Activated CD8-positive, alpha-beta memory T cell treated with anti-CD3 and anti-CD28 coated beads, Interleukin-2, amount 10 ng/mL, durations not matched to agents 7 days and 5 days (primary cell): ENCODE measurements at regions not wholly inside any gene's neighbourhood (a gene's known extent, or its start where the extent isn't known, plus 50 kb on each side); places are given as distances from the start of the nearest gene placed in this dataset.

Experiments
- ATAC-seq: fragments of 150-1000 bp; cut with Tn5 transposase; one replicate; pipeline ENCODE4 v1.10.0; 2021; ENCODE audit warnings: moderate library complexity
- CTCF ChIA-PET: fragments of 350-600 bp; sonication (Branson Sonifier 250); formaldehyde crosslinking; loops from one replicate; lab custom pipeline; 2021; ENCODE audit warnings: antibody characterized with exemption; lab: Charles Lee
- DNase-seq: peaks from one replicate; pipeline ENCODE4 v3.0.0-alpha.2; 2020
- H3K27ac Mint-ChIP-seq: one replicate; pipeline ENCODE4 v1.8.0; 2021; ENCODE audit warnings: mild to moderate bottlenecking, mixed read lengths
- H3K27me3 Mint-ChIP-seq: one replicate; pipeline ENCODE4 v1.8.0; 2021; ENCODE audit warnings: mixed read lengths
- H3K36me3 Mint-ChIP-seq: one replicate; pipeline ENCODE4 v1.8.0; 2021; ENCODE audit warnings: mild to moderate bottlenecking, mixed read lengths
- H3K4me1 Mint-ChIP-seq: one replicate; pipeline ENCODE4 v1.8.0; 2021; ENCODE audit warnings: mixed read lengths
- H3K4me3 Mint-ChIP-seq: one replicate; pipeline ENCODE4 v1.8.0; 2021; ENCODE audit warnings: mild to moderate bottlenecking, moderate library complexity, mixed read lengths
- H3K9me3 Mint-ChIP-seq: one replicate; pipeline ENCODE4 v1.8.0; 2022; ENCODE audit warnings: low read depth, mixed read lengths

DNA sequence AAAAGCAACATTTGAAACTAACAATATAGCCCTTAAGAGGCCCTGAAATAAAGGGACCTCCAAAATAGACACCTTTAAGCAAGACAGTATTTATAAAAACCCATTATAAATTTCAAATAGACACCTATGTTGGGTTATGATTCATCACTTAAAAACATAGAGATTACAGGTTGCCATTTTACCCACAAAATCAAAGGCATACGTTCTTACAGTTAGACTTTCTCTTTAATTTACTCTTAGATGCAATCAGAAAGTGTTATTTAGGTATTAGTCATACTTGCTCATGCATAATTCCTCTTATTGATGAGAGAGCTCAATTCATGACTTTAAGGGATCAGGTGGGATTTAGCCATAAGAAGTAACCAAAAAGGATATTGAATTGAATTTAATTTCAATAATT lies 51.5 kb upstream of the TMEM200A start:
- Mint-ChIP-seq H3K4me1 (peaks cover 12% of the 10 kb centered on the region), H3K36me3 (no peaks in the 10 kb centered on the region), H3K27ac (no peak overlapping the region), H3K27me3 (no peaks in the 10 kb centered on the region), H3K4me3 (no peak overlapping the region), H3K9me3 (no peaks in the 10 kb centered on the region)
- ATAC-seq (peak; percentile 42), DNase-seq (no peak)
- CTCF ChIA-PET = interaction anchor here (1.0 to 1.9 kb wide), 4 partner anchors 8 to 384 kb away, joined by 3 to 4 read pairs (median 3); no protein-coding TSS in a partner anchor

- no peak overlapping the region for H3K4me3 Mint-ChIP-seq
- H3K4me1 Mint-ChIP-seq = peaks cover 15% of the 10 kb centered on the region
- no peak overlapping the region for H3K27ac Mint-ChIP-seq
- ATAC-seq = no peak
- no peaks in the 10 kb centered on the region for H3K9me3 Mint-ChIP-seq
- H3K36me3 Mint-ChIP-seq = peaks cover 1% of the 10 kb centered on the region
- CTCF ChIA-PET = interaction anchor here (1.0 to 1.5 kb wide), 3 partner anchors 292 to 385 kb away, joined by 3 read pairs; no protein-coding TSS in a partner anchor
- H3K27me3 Mint-ChIP-seq = no peaks in the 10 kb centered on the region
- no peak for DNase-seq
These were observed 52.6 kb upstream of the TMEM200A start for GRCh38 chr6:130313206-130313605.

DNA sequence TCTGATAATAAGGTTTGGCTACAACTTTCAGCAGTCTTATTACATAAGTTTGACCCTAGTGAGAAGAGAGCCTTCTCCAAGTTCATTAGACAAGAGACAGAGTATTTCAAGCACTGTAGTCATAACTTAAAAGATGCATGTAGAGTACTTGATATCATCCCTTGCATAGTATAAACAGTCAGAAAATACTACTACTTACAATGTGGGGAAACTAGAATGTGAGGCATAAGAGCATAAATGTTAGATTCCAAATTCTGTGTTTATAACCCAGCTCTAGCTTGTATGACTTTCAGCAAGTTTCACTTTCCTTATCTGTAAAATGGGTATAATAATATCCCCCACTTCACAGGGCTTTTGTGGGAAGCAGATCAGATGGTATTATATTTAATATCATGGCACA lies 56.8 kb upstream of the TMEM200A start:
- H3K36me3 Mint-ChIP-seq = peaks cover 3% of the 10 kb centered on the region
- H3K4me1 Mint-ChIP-seq = peaks cover 28% of the 10 kb centered on the region
- no peak for ATAC-seq
- no peaks in the 10 kb centered on the region for H3K9me3 Mint-ChIP-seq
- no peaks in the 10 kb centered on the region for H3K27me3 Mint-ChIP-seq
- CTCF ChIA-PET = no interaction called here
- no peak overlapping the region for H3K4me3 Mint-ChIP-seq
- no peak for DNase-seq
- H3K27ac Mint-ChIP-seq = no peak overlapping the region

- CTCF ChIA-PET = interaction anchor here (1.2 to 2.3 kb wide), 4 partner anchors 11 to 267 kb away, joined by 3 to 5 read pairs (median 4); no protein-coding TSS in a partner anchor
- ATAC-seq = no peak
- Mint-ChIP-seq H3K9me3 (no peaks in the 10 kb centered on the region), H3K27ac (no peak overlapping the region), H3K4me3 (no peak overlapping the region), H3K27me3 (no peaks in the 10 kb centered on the region), H3K4me1 (peaks cover 25% of the 10 kb centered on the region), H3K36me3 (peaks cover 3% of the 10 kb centered on the region)
- no peak for DNase-seq
These were observed 58.0 kb upstream of the TMEM200A start for GRCh38 chr6:130307752-130308361.

- DNase-seq (no peak), ATAC-seq (no peak)
- Mint-ChIP-seq H3K36me3 (peaks cover 3% of the 10 kb centered on the region), H3K27ac (no peak overlapping the region), H3K27me3 (no peaks in the 10 kb centered on the region), H3K4me3 (no peak overlapping the region), H3K9me3 (peaks cover 4% of the 10 kb centered on the region), H3K4me1 (peaks cover 18% of the 10 kb centered on the region)
- CTCF ChIA-PET = interaction anchor here (2.3 kb wide), 1 partner anchor 10 kb away, joined by 5 read pairs; no protein-coding TSS in a partner anchor
These were observed 59.4 kb upstream of the TMEM200A start for GRCh38 chr6:130306377-130306776.

- CTCF ChIA-PET = interaction anchor here (1.4 kb wide), 1 partner anchor 9 kb away, joined by 4 read pairs; no protein-coding TSS in a partner anchor
- H3K36me3 Mint-ChIP-seq = peaks cover 3% of the 10 kb centered on the region
- H3K27ac Mint-ChIP-seq = no peak overlapping the region
- H3K4me1 Mint-ChIP-seq = peaks cover 15% of the 10 kb centered on the region
- peaks cover 2% of the 10 kb centered on the region for H3K27me3 Mint-ChIP-seq
- H3K4me3 Mint-ChIP-seq = no peak overlapping the region
- DNase-seq (no peak), ATAC-seq (no peak)
- peaks cover 4% of the 10 kb centered on the region for H3K9me3 Mint-ChIP-seq
These were observed 62.4 kb upstream of the TMEM200A start for GRCh38 chr6:130303431-130303830.

GRCh38 chr6:130298258-130298657 lies 67.6 kb upstream of the TMEM200A start:
- Mint-ChIP-seq H3K4me3 (no peak overlapping the region), H3K4me1 (no peaks in the 10 kb centered on the region), H3K9me3 (peaks cover 4% of the 10 kb centered on the region), H3K27ac (no peak overlapping the region), H3K36me3 (no peaks in the 10 kb centered on the region), H3K27me3 (peaks cover 2% of the 10 kb centered on the region)
- CTCF ChIA-PET = interaction anchor here (1.6 kb wide), 1 partner anchor 9 kb away, joined by 3 read pairs; no protein-coding TSS in a partner anchor
- ATAC-seq = no peak
- DNase-seq = no peak

DNA sequence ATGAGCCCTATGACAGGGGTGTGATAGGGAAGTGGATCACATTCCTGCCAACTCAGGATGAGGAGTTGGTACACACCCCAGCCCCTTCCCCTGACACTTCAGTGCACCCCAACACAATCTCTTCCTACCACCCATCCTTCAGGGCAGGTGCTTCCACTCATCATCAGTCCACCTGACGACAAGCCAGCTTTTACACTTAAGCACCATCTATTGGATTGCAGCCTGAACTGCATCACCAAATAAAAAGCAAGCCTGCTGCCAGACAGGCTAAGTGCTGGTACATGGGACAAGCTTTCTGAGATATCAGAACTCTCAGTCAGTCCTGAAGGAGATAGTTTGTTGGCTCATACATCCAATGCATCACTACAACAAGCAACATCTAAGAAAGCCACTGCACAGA lies 69.0 kb upstream of the TMEM200A start:
- Mint-ChIP-seq H3K27me3 (peaks cover 2% of the 10 kb centered on the region), H3K27ac (no peak overlapping the region), H3K36me3 (no peaks in the 10 kb centered on the region), H3K4me3 (no peak overlapping the region), H3K4me1 (no peaks in the 10 kb centered on the region), H3K9me3 (peaks cover 1% of the 10 kb centered on the region)
- DNase-seq = no peak
- CTCF ChIA-PET = interaction anchor here (1.0 to 1.6 kb wide), 6 partner anchors 8 to 539 kb away, joined by 3 to 5 read pairs (median 3); no protein-coding TSS in a partner anchor
- ATAC-seq = peak; percentile 33

- no peaks in the 10 kb centered on the region for H3K36me3 Mint-ChIP-seq
- H3K4me3 Mint-ChIP-seq = no peak overlapping the region
- CTCF ChIA-PET = interaction anchor here (0.7 to 1.4 kb wide), 10 partner anchors 9 to 549 kb away, joined by 3 to 5 read pairs (median 4); no protein-coding TSS in a partner anchor
- H3K27ac Mint-ChIP-seq = no peak overlapping the region
- DNase-seq (peak; percentile 64), ATAC-seq (peak; percentile 66)
- no peaks in the 10 kb centered on the region for H3K27me3 Mint-ChIP-seq
- H3K4me1 Mint-ChIP-seq = no peaks in the 10 kb centered on the region
- H3K9me3 Mint-ChIP-seq = no peaks in the 10 kb centered on the region
These were observed 71.0 kb upstream of the SAMD3 start for GRCh38 chr6:130293800-130294199.

- no peak overlapping the region for H3K27ac Mint-ChIP-seq
- CTCF ChIA-PET = no interaction called here
- H3K36me3 Mint-ChIP-seq = no peaks in the 10 kb centered on the region
- H3K4me1 Mint-ChIP-seq = no peaks in the 10 kb centered on the region
- H3K4me3 Mint-ChIP-seq = no peak overlapping the region
- ATAC-seq (no peak), DNase-seq (no peak)
- H3K27me3 Mint-ChIP-seq = no peaks in the 10 kb centered on the region
- H3K9me3 Mint-ChIP-seq = no peaks in the 10 kb centered on the region
These were observed 65.3 kb upstream of the SAMD3 start for GRCh38 chr6:130288065-130288464.

DNA sequence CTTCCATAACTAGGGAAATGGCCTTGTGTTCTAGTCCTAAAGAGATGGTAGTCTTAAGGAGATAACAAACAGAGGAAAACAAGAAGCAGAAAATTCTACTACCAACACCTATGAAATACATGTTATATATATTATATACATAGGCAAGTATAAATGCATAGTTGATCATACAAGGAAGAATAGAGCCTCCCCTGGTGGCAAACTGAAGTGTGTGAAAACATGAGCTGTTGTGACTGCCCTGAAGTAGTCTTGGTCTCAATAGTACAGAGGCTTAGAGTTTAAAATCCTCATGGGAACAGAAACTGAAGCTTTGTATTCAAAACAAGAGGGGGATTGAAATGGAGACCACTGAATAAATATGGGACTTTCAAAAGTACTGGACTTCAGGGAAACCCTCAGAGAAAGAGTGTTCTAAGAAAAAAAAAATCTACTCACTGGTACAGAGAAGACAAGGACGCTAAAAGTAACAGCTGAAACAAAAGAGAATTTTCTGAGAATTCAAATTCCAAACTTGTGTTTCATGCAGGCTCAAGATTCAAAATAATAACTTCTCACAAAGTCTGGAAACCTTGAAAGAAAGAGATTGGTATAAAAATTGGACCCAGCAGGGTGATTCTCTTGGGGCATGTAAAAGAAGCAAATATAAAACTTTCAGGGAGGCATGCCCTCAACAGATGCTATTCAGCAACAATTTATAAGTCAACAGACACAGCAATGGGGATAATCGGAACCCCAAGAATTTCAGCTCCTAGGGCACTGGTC lies 59.7 kb upstream of the SAMD3 start:
- H3K27ac Mint-ChIP-seq = peak overlapping the region; percentile 73
- DNase-seq (peak; percentile 63), ATAC-seq (peak; percentile 93)
- peaks cover 12% of the 10 kb centered on the region for H3K36me3 Mint-ChIP-seq
- CTCF ChIA-PET = interaction anchor here (0.9 to 1.9 kb wide), 33 partner anchors 9 to 416 kb away, joined by 3 to 10 read pairs (median 3); partner anchors contain the start of gene SAMD3
- peaks cover 12% of the 10 kb centered on the region for H3K4me1 Mint-ChIP-seq
- H3K4me3 Mint-ChIP-seq = no peak overlapping the region
- H3K27me3 Mint-ChIP-seq = no peaks in the 10 kb centered on the region
- peaks cover 2% of the 10 kb centered on the region for H3K9me3 Mint-ChIP-seq

DNA sequence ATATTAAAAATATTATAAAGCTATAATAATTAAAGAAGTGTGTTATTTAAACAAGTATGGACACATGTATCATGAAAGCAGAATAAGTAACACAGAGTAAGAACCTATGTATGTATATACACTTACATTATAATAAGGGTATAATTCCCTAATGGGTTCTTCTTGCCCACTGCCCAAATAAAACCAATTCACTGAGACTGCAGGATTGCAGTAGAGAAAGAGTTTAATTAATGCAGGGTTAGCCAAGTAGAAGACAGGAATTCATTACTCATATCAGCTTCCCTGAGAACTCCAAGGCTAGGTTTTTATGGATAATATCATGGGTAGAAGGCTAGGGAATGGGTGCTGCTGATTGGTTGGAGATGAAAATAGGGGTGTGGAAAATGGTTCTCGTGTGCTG lies 53.8 kb upstream of the SAMD3 start:
- H3K4me3 Mint-ChIP-seq = no peak overlapping the region
- H3K27me3 Mint-ChIP-seq = no peaks in the 10 kb centered on the region
- H3K4me1 Mint-ChIP-seq = no peaks in the 10 kb centered on the region
- no peak for DNase-seq
- CTCF ChIA-PET = no interaction called here
- H3K9me3 Mint-ChIP-seq = peaks cover 28% of the 10 kb centered on the region
- no peak for ATAC-seq
- H3K36me3 Mint-ChIP-seq = peaks cover 51% of the 10 kb centered on the region
- H3K27ac Mint-ChIP-seq = no peak overlapping the region

DNA sequence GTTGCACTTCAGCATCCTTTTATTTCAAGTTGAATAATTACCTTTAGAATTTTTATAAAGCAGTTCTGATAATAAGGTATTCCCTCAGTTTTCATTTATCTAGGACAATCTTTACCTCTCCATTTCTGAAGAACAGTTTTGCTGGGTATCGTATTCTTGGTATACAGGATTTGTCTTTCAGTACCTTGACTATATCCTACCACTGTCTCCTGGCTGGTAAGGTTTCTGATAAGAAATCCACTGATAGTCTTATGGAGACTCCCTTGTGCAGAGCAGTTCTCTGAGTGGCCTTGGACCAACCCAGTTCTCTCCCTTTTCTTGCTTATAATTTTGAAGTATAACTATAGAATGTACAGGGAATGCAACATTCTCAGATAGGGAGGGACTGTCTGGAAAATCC lies 51.3 kb upstream of the SAMD3 start:
- Mint-ChIP-seq H3K27ac (no peak overlapping the region), H3K27me3 (no peaks in the 10 kb centered on the region), H3K4me1 (peaks cover 7% of the 10 kb centered on the region), H3K36me3 (peaks cover 66% of the 10 kb centered on the region), H3K9me3 (peaks cover 32% of the 10 kb centered on the region), H3K4me3 (no peak overlapping the region)
- ATAC-seq (no peak), DNase-seq (no peak)
- CTCF ChIA-PET = no interaction called here
